Trophoblast cell (in vitro differentiated cells and primary cell): ENCODE measurements at regions not wholly inside any gene's neighbourhood (a gene's known extent, or its start where the extent isn't known, plus 50 kb on each side); places are given as distances from the start of the nearest gene placed in this dataset.

ENCODE experiments used
- DNase-seq, 2 donors: peaks; one replicate each; pipeline ENCODE4 v3.0.0-alpha.2; 2016
- H2AFZ ChIP-seq: 2 replicates; pipeline ENCODE4 v1.6.1; 2013; ENCODE audit warnings: low read length, moderate library complexity, mild to moderate bottlenecking; ENCODE audit not compliant: insufficient read depth, poor library complexity
- H2AK5ac ChIP-seq: 2 replicates; pipeline ENCODE4 v1.6.1; 2013; ENCODE audit warnings: mild to moderate bottlenecking, low read length
- H2BK120ac ChIP-seq: 2 replicates; pipeline ENCODE4 v1.6.1; 2013; ENCODE audit warnings: low read length, mild to moderate bottlenecking, moderate library complexity; ENCODE audit not compliant: insufficient read depth, poor library complexity
- H2BK12ac ChIP-seq: 2 replicates; pipeline ENCODE4 v1.6.1; 2013; ENCODE audit warnings: mild to moderate bottlenecking, low read length, moderate library complexity
- H2BK5ac ChIP-seq: 2 replicates; pipeline ENCODE4 v1.6.1; 2013; ENCODE audit warnings: low read length, low read depth, moderate library complexity, mild to moderate bottlenecking; ENCODE audit not compliant: poor library complexity
- H3K14ac ChIP-seq: 2 replicates; pipeline ENCODE4 v1.6.1; 2013; ENCODE audit warnings: mild to moderate bottlenecking, low read length
- H3K18ac ChIP-seq: 2 replicates; pipeline ENCODE4 v1.6.1; 2013; ENCODE audit warnings: mild to moderate bottlenecking, low read length
- H3K23ac ChIP-seq: 2 replicates; pipeline ENCODE4 v1.6.1; 2013; ENCODE audit warnings: low read length
- H3K27ac ChIP-seq: 2 replicates; pipeline ENCODE4 v1.5.1; 2013; ENCODE audit warnings: low read depth, mild to moderate bottlenecking, inconsistent platforms, low read length, moderate library complexity
- H3K27me3 ChIP-seq: 2 replicates; pipeline ENCODE4 v1.6.1; 2013; ENCODE audit warnings: inconsistent platforms, mild to moderate bottlenecking, low read length, moderate library complexity; ENCODE audit not compliant: insufficient read depth
- H3K36me3 ChIP-seq, 2 experiments: 1 replicate in 1 of 2; 2 replicates in 1 of 2; pipeline ENCODE4 v1.6.1; 2013; ENCODE audit warnings: low read length in 2 of 2, mild to moderate bottlenecking in 2 of 2, moderate library complexity in 1 of 2; ENCODE audit not compliant: insufficient read depth in 2 of 2, control insufficient read depth in 1 of 2
- H3K4ac ChIP-seq: 2 replicates; pipeline ENCODE4 v1.6.1; 2013; ENCODE audit warnings: low read depth, mild to moderate bottlenecking, low read length, moderate library complexity
- H3K4me1 ChIP-seq, 2 experiments: 1 replicate in 1 of 2; 2 replicates in 1 of 2; pipeline ENCODE4 v1.6.1; 2013; ENCODE audit warnings: low read length in 2 of 2, mild to moderate bottlenecking in 2 of 2, moderate library complexity in 1 of 2; ENCODE audit not compliant: insufficient read depth in 2 of 2, control insufficient read depth in 1 of 2
- H3K4me2 ChIP-seq: 2 replicates; pipeline ENCODE4 v1.6.1; 2013; ENCODE audit warnings: inconsistent platforms, mild to moderate bottlenecking, low read length, moderate library complexity
- H3K4me3 ChIP-seq: 2 replicates; pipeline ENCODE4 v1.5.1; 2013; ENCODE audit warnings: mild to moderate bottlenecking, low read depth, low read length, inconsistent platforms
- H3K79me1 ChIP-seq: one replicate; pipeline ENCODE4 v1.6.1; 2013; ENCODE audit warnings: low read length
- H3K79me2 ChIP-seq: 2 replicates; pipeline ENCODE4 v1.6.1; 2013; ENCODE audit warnings: low read length, mild to moderate bottlenecking; ENCODE audit not compliant: control insufficient read depth, insufficient read depth, poor library complexity
- H3K9ac ChIP-seq: 2 replicates; pipeline ENCODE4 v1.6.1; 2013; ENCODE audit warnings: mild to moderate bottlenecking, low read length
- H3K9me3 ChIP-seq: 2 replicates; pipeline ENCODE4 v1.6.1; 2013; ENCODE audit warnings: low read depth, mild to moderate bottlenecking, control low read depth, inconsistent platforms, low read length; ENCODE audit not compliant: insufficient read depth
- H4K12ac ChIP-seq: 2 replicates; pipeline ENCODE4 v1.6.1; 2013; ENCODE audit warnings: low read depth, mild to moderate bottlenecking, low read length, moderate library complexity
- H4K8ac ChIP-seq: 2 replicates; pipeline ENCODE4 v1.6.1; 2013; ENCODE audit warnings: low read depth, mild to moderate bottlenecking, low read length, moderate library complexity
- H4K91ac ChIP-seq: one replicate; pipeline ENCODE4 v1.6.1; 2013; ENCODE audit warnings: low read depth, mild to moderate bottlenecking, low read length, moderate library complexity
- WGBS: extraction: QIAGEN DNeasy Blood & Tissue Kit; methylation state at CpG from one replicate; pipeline ENCODE4 v1.1.7; 2013; ENCODE audit warnings: missing lambda C conversion rate; ENCODE audit not compliant: insufficient read length, insufficient coverage; ENCODE audit errors: extremely low coverage; 5-methylcytosine and 5-hydroxymethylcytosine counted together

- Histone ChIP-seq H3K18ac (no peak overlapping the region), H3K9ac (no peak overlapping the region), H3K36me3 (no peaks in the 10 kb centered on the region), H3K79me1 (no peaks in the 10 kb centered on the region), H3K4me2 (no peak overlapping the region), H4K8ac (no peak overlapping the region), H2BK120ac (no peak overlapping the region), H3K4me3 (no peak overlapping the region), H3K9me3 (no peaks in the 10 kb centered on the region), H2BK12ac (no peak overlapping the region), H3K27me3 (no peaks in the 10 kb centered on the region), H3K27ac (no peak overlapping the region), H2AFZ (no peak overlapping the region), H2AK5ac (no peak overlapping the region), H3K4me1 (no peaks in the 10 kb centered on the region), H3K4ac (no peak overlapping the region), H4K12ac (no peak overlapping the region), H3K23ac (no peak overlapping the region), H2BK5ac (no peak overlapping the region), H3K14ac (no peak overlapping the region), H4K91ac (no peak overlapping the region), H3K79me2 (no peaks in the 10 kb centered on the region)
- DNase-seq = no peak
- no CpG with 5 or more reads among the region's 4 CpGs for WGBS
Observed at GRCh38 chr20:22204801-22205200, 379.6 kb downstream of the FOXA2 start.

- no peaks in the 10 kb centered on the region for H3K9me3 ChIP-seq
- no peak overlapping the region for H3K23ac ChIP-seq
- H2BK12ac ChIP-seq = no peak overlapping the region
- H2AFZ ChIP-seq = no peak overlapping the region
- no peak overlapping the region for H3K4me3 ChIP-seq
- H3K36me3 ChIP-seq = no peaks in the 10 kb centered on the region
- no peak overlapping the region for H3K27ac ChIP-seq
- H3K4ac ChIP-seq = no peak overlapping the region
- H3K14ac ChIP-seq = no peak overlapping the region
- H4K12ac ChIP-seq = no peak overlapping the region
- H3K79me1 ChIP-seq = no peaks in the 10 kb centered on the region
- WGBS = no CpG with 5 or more reads among the region's 1 CpG
- no peaks in the 10 kb centered on the region for H3K79me2 ChIP-seq
- no peak for DNase-seq
- H3K18ac ChIP-seq = no peak overlapping the region
- H4K91ac ChIP-seq = no peak overlapping the region
- H2BK120ac ChIP-seq = no peak overlapping the region
- no peak overlapping the region for H3K9ac ChIP-seq
- no peak overlapping the region for H3K4me2 ChIP-seq
- no peak overlapping the region for H2BK5ac ChIP-seq
- no peak overlapping the region for H4K8ac ChIP-seq
- H3K27me3 ChIP-seq = no peaks in the 10 kb centered on the region
- no peak overlapping the region for H2AK5ac ChIP-seq
- no peaks in the 10 kb centered on the region for H3K4me1 ChIP-seq
Observed at GRCh38 chr20:22182148-22182547, 402.2 kb downstream of the FOXA2 start.

GRCh38 chr20:22180244-22180643 lies 404.1 kb downstream of the FOXA2 start:
- Histone ChIP-seq H4K12ac (no peak overlapping the region), H3K79me1 (no peaks in the 10 kb centered on the region), H3K79me2 (no peaks in the 10 kb centered on the region), H3K4ac (no peak overlapping the region), H3K36me3 (no peaks in the 10 kb centered on the region), H3K27ac (no peak overlapping the region), H3K4me3 (no peak overlapping the region), H2BK12ac (no peak overlapping the region), H2AK5ac (no peak overlapping the region), H2BK120ac (no peak overlapping the region), H4K8ac (no peak overlapping the region), H2BK5ac (no peak overlapping the region), H3K18ac (no peak overlapping the region), H3K23ac (no peak overlapping the region), H4K91ac (no peak overlapping the region), H3K9me3 (no peaks in the 10 kb centered on the region), H3K14ac (no peak overlapping the region), H3K9ac (no peak overlapping the region), H3K4me1 (no peaks in the 10 kb centered on the region), H3K27me3 (no peaks in the 10 kb centered on the region), H2AFZ (no peak overlapping the region), H3K4me2 (no peak overlapping the region)
- WGBS = no CpG with 5 or more reads among the region's 1 CpG
- no peak for DNase-seq

- no peak overlapping the region for H2BK120ac ChIP-seq
- no peak overlapping the region for H3K4me2 ChIP-seq
- H3K23ac ChIP-seq = no peak overlapping the region
- no peaks in the 10 kb centered on the region for H3K79me1 ChIP-seq
- H2AFZ ChIP-seq = no peak overlapping the region
- H2BK5ac ChIP-seq = no peak overlapping the region
- no peaks in the 10 kb centered on the region for H3K36me3 ChIP-seq
- H3K18ac ChIP-seq = no peak overlapping the region
- no peak overlapping the region for H3K4me3 ChIP-seq
- H3K9me3 ChIP-seq = peaks cover 2% of the 10 kb centered on the region
- H4K8ac ChIP-seq = no peak overlapping the region
- no peak overlapping the region for H3K14ac ChIP-seq
- no peaks in the 10 kb centered on the region for H3K79me2 ChIP-seq
- no peak overlapping the region for H3K27ac ChIP-seq
- no peak for DNase-seq
- H4K91ac ChIP-seq = no peak overlapping the region
- no peak overlapping the region for H2AK5ac ChIP-seq
- H3K27me3 ChIP-seq = no peaks in the 10 kb centered on the region
- WGBS = no CpG with 5 or more reads among the region's 10 CpGs
- H3K9ac ChIP-seq = no peak overlapping the region
- no peaks in the 10 kb centered on the region for H3K4me1 ChIP-seq
- H4K12ac ChIP-seq = no peak overlapping the region
- no peak overlapping the region for H3K4ac ChIP-seq
- no peak overlapping the region for H2BK12ac ChIP-seq
Observed at GRCh38 chr20:22160101-22160652, 424.2 kb downstream of the FOXA2 start.
